Skin of body (tissue), 1 donor: ENCODE measurements at regions not wholly inside any gene's neighbourhood (a gene's known extent, or its start where the extent isn't known, plus 50 kb on each side); places are given as distances from the start of the nearest gene placed in this dataset.
"Not testable (repeated sequence)": the region's sequence is repeated elsewhere in the genome, so short reads cannot be mapped to it uniquely, and the experiment has no call there.

Experiments used
- DNase-seq: peaks from one replicate; lab custom pipeline; 2025; lab: John Stamatoyannopoulos, UW

GRCh38 chr3:115252679-115253078 is 105.6 kb upstream of the ZBTB20 start:
- DNase-seq: no peak

DNA sequence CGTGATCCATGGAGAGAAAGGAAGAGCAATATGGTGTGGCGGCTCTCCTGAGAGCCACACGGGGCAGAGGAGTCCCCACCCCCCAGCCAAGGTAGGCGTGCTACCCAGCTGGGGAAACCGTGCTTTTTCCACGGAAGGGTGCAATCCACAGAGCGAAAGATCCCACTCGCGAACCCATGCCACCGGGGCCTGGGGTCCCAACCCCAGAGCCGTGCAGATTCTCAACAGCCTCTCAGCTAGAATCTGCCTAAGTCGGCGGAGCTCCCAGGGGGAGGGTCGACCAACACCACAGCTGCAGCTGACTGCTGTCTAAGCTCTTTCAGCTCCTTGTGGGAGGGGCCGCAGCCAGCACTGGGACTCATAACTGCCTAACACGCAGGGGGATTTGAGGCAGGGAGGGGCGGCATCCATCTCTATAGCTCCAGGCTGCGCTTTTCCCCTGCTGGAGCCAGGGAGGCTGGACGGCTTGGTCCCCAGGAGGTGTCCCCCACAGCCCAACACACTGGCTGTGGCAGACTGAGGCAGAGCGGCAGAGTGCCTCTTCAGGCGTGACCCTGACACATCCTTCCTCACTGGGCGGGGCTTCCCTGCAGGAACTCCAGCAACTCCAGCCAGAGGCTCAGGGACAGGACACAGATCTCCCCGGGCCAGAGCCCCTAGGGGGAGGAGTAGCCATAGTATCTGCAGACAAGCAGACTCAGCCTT is 107.6 kb upstream of the ZBTB20 start:
- no peak for DNase-seq

DNA sequence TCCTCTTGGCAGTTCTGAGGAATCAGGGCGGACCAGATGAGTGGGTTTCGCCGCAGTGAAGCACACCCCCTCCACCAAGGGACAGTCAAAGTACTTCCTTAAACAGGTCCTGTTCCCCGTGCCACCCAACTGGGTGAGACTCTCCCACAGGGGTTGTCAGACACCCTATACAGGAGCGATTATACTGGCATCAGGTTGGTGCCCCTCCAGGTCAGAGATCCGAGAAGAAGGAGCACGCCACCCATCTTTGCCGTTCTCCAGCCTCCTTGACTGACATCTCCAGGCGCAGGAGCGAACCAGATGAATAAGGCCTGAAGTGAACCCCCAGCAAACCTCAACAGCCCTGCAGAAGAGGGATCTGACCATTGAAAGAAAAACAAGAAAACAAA is 108.1 kb upstream of the ZBTB20 start:
- DNase-seq: no peak

- no peak for DNase-seq
Measured at GRCh38 chr3:115270849-115271248, 123.8 kb upstream of the ZBTB20 start.

GRCh38 chr3:115272036-115272824 is 125.1 kb upstream of the ZBTB20 start:
- no peak for DNase-seq

DNA sequence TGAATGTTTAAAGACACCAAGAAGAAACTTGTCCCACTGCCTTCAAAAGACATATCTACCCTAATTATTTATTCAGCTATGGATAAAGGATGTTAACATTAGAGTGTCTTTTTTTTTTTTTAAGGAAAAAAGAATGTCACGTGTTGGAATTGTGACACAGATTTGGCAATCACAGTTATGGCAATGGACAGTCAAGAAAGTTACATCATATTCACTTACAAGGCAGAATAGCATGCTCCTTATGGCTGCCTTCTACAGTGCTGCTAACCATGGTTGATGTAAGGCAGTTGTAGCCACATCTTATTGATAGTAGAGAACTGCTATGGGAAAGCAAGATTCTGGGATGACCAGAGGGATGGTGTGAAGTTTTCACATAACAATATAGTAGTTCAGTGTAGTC is 128.8 kb upstream of the ZBTB20 start:
- DNase-seq: no peak

DNA sequence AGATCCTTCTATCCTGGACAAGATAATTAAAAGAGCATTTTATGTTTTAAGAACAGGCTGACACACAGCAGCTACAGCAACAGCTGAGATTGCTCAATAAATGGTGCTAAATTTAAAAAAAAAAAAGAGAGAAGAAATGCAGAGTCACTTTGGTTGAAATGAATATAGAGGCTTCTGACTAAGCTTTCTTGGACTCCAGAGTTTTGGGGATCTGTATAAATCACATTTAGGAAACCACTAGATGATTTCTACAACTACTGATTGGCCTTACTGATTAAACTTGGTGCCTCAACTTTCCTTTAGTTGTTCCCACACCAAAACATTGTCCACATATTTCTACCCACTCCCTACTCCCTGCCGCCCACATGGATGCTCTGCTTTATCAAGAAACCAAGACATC is 132.9 kb upstream of the ZBTB20 start:
- no peak for DNase-seq

DNA sequence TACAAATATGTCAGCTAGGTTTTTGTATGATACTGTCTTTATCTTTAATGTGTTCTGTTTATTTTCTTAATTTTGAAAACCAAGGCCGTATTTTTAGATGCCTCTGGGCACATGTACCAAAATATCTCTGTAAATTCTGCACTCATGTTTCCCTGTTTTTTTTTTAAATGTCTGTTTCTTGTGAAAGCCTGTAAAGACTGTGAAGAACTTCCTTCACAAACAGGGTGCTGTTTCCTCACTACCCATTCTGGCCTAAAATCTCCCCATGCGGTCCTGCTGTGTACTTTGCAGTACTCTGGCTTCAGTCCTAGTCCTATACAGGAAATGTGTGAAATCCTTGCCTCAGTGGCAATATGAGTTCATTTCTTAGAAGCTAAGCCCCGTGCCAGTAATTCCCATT is 133.4 kb upstream of the ZBTB20 start:
- DNase-seq: no peak

- peak; percentile 52 for DNase-seq
Measured at GRCh38 chr3:115281697-115282675, 134.9 kb upstream of the ZBTB20 start.

DNA sequence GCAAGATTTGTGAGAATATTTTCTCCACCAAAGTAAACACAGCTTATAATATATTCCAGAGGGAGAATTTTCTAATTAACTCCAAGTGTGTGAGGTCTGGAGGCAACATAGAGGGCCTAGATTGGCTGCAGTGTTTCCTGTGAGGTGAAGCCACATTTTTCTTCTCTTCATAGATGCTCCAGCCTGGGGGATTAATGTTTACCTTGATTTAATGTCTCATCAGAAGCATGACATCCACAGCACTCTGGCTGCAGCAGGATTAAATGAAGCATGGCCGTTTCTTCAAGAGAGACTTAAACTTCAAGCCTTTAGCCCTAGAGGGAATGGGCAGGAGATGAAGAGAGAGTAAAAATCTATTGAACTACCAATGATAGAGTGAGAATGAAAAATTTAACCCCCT is 137.9 kb upstream of the ZBTB20 start:
- no peak for DNase-seq

GRCh38 chr3:115286529-115287197 is 139.6 kb upstream of the ZBTB20 start:
- no peak for DNase-seq

GRCh38 chr3:115287198-115287597 is 140.1 kb upstream of the ZBTB20 start:
- no peak for DNase-seq

- DNase-seq: no peak
Measured at GRCh38 chr3:115292131-115292530, 145.0 kb upstream of the ZBTB20 start.

DNA sequence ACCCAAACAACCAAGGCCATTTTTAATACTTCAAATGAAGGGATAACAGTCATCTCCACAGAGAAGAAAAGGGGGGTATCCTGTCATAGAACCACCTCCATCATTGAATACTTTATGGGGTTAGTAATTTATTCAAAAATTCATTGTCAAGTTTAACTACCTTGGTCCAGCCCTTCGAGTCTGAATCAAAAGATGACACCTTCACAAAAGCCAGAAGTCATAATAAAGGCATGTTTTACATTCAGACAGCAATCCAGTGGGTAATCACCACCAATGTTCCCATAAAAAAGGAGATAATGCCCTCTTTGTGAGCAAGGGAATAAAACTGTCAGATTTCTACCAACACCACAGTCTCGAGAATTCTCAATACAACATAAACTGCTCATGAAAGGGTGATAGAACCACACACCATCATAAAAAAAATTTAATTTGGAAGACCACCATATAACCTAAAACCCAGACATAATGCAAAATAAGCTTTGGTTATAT is 145.6 kb upstream of the ZBTB20 start:
- no peak for DNase-seq

DNA sequence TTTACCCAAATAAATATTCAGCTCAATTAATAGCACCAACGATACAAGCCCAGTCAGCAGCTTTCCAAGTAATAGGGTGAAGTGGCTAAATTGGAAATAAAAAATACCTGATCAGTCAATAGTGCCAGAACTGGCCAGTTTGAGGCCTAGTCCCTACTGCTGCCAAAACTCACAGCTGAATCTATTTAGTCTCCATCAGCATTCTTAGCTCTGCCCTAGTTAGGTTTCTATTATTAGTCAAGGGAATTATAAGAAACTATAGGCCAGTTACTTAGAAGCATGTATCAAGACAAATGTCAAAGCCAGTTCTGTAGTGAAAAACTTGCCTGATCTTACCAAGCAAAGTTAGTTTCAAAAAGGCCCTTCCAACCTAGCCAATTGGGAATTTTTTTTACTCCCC is 146.2 kb upstream of the ZBTB20 start:
- no peak for DNase-seq

DNA sequence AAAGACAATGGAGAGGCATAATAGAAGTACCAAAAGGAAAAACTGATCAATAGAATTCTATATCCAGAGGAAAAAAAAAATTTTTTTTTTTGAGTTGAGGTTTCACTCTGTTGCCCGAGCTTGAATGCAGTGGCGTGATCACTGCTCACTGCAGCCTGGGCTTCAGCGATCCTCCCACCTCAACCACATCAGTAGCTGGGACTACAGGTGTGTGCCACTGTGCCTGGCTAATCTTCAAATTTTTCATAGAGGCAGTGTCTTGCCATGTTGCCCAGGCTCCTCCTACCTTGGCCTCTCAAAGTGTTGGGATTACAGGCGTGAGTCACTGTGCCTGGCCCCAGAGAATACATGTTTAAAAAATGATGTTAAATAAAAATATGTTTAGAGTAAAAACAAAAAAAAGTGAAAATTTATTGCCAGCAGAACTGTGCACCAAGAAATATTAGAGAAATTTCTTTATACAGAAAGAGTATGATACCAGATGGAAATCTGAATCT is 154.3 kb upstream of the ZBTB20 start:
- no peak for DNase-seq

GRCh38 chr3:115317953-115318352 is 170.9 kb upstream of the ZBTB20 start:
- DNase-seq: not testable (repeated sequence)

GRCh38 chr3:115321400-115321805 is 174.3 kb upstream of the ZBTB20 start:
- DNase-seq: no peak

DNA sequence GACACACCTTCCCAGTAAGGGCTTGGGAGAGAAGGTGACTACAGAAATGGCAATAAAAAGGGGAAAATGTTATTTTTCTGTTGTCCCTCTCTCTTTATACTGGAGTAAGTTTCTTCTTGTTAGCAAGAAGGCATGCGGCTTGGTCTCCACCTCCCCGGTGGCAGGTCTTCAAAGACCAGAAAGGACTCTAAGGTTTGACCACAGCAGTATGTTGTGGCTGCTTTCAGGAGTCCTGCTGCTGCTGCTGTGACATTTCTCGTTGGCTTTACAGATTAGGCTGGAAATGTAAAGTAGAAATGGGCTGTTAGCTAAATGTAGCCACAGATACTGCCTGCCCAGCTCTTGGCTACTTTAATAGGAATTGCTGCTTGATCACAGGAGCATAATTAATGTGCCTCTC is 175.8 kb upstream of the ZBTB20 start:
- no peak for DNase-seq

DNA sequence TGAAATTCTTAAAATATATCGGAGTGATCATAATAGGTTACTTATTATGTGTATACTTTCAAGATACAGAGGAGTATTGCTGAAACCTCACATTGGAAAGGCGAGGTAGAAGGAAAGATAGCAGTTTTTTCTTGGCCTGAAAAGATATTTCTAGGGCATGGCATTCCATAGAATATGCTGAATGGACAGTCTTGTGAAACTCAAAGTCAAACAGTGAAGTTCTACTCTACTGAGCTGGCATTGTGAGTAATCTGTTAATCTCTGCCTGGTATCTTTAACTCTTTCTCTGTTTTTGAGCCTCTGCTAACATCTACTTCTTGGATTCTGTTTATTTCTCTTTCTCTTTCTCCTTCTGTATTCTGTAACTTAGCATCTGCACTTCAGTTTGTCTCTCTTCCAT is 176.3 kb upstream of the ZBTB20 start:
- DNase-seq: no peak

DNA sequence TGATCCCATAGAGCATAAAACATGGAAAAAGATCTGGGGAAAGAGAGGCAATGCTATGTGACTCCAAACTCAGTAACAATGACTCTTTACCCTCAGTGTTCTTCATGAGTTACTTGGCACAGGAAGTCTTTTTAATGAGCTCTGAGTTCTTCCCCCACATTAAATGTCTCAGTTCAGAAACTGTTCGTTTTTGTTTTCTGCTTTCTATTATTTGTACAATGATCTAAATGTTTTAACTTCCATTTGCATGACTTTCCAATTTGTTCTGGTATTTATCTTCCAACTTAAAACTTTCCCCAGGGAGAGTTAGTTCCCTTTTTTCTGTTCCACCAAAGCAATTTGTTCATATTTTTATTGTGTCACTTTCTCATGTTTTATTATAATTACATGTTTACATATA is 177.0 kb upstream of the ZBTB20 start:
- DNase-seq: no peak
